Activated CD4-positive, alpha-beta T cell treated with anti-CD3 and anti-CD28 coated beads, Interleukin-2, amount 10 ng/mL, durations not matched to agents 7 days and 5 days (primary cell): ENCODE measurements at regions not wholly inside any gene's neighbourhood (a gene's known extent, or its start where the extent isn't known, plus 50 kb on each side); places are given as distances from the start of the nearest gene placed in this dataset.
"Not testable (repeated sequence)": the region's sequence is repeated elsewhere in the genome, so short reads cannot be mapped to it uniquely, and the experiment has no call there.

Experiments
- CTCF ChIA-PET: fragments of 350-600 bp; sonication (Branson Sonifier 250); formaldehyde crosslinking; loops from one replicate; lab custom pipeline; 2021; ENCODE audit warnings: antibody characterized with exemption; lab: Charles Lee
- POLR2A ChIA-PET: fragments of 350-600 bp; sonication (Branson Sonifier 250); formaldehyde crosslinking; loops from one replicate; lab custom pipeline; 2021; ENCODE audit warnings: antibody characterized with exemption; lab: Charles Lee
- DNase-seq: peaks from one replicate; pipeline ENCODE4 v3.0.0-alpha.2; 2020
- H3K27ac Mint-ChIP-seq: one replicate; pipeline ENCODE4 v1.8.0; 2021; ENCODE audit warnings: mild to moderate bottlenecking, moderate library complexity, mixed read lengths
- H3K27me3 Mint-ChIP-seq: one replicate; pipeline ENCODE4 v1.8.0; 2021; ENCODE audit warnings: mixed read lengths
- H3K36me3 Mint-ChIP-seq: one replicate; pipeline ENCODE4 v1.8.0; 2021; ENCODE audit warnings: low read depth, mixed read lengths
- H3K4me1 Mint-ChIP-seq: one replicate; pipeline ENCODE4 v1.8.0; 2021; ENCODE audit warnings: mixed read lengths
- H3K4me3 Mint-ChIP-seq: one replicate; pipeline ENCODE4 v1.8.0; 2021; ENCODE audit warnings: mild to moderate bottlenecking, moderate library complexity, mixed read lengths
- H3K9me3 Mint-ChIP-seq: one replicate; pipeline ENCODE4 v1.8.0; 2021; ENCODE audit warnings: mixed read lengths

DNA sequence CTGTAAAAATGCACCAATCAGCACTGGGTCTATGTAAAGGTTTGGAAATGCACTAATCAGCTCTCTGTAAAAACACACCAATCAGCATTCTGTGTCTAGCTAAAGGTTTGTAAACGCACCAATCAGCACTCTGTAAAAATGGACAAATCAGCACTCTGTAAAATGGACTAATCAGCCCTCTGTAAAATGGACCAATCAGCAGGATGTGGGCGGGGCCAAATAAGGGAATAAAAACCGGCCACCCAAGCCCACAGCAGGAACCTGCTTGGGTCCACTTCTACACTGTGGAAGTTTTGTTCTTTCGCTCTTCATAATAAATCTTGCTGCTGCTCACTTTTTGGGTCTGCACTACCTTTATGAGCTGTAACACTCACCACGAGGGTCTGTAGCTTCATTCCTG lies 101.0 kb downstream of the SMC2 start:
- H3K27ac Mint-ChIP-seq, POLR2A ChIA-PET, H3K4me1 Mint-ChIP-seq, H3K9me3 Mint-ChIP-seq, H3K4me3 Mint-ChIP-seq, H3K27me3 Mint-ChIP-seq, CTCF ChIA-PET, H3K36me3 Mint-ChIP-seq, DNase-seq: not testable (repeated sequence)

DNA sequence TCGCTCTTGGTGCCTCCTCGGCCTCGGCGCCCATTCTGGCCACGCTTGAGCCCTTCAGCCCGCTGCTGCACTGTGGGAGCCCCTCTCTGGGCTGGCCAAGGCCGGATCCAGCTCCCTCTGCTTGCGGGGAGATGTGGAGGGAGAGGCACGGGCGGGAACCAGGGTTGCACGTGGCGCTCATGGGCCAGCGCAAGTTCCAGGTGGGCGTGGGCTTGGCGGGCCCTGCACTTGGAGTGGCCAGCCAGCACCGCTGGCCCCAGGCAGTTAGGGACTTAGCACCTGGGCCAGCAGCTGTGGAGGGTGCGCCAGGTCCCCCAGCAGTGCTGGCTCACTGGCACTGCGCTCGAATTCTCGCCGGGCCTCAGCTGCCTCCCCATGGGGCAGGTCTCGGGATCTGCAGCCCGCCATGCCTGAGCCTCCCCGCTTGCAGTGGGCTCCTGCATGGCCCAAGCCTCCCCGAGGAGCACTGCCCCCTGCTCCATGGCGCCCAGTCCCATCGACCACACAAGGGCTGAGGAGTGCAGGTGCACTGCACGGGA lies 106.4 kb downstream of the SMC2 start:
- Mint-ChIP-seq H3K27me3 (peaks cover 2% of the 10 kb centered on the region), H3K27ac (no peak overlapping the region), H3K36me3 (no peaks in the 10 kb centered on the region), H3K4me3 (no peak overlapping the region), H3K9me3 (no peaks in the 10 kb centered on the region), H3K4me1 (no peaks in the 10 kb centered on the region)
- DNase-seq = no peak
- POLR2A ChIA-PET = no interaction called here
- CTCF ChIA-PET = no interaction called here

DNA sequence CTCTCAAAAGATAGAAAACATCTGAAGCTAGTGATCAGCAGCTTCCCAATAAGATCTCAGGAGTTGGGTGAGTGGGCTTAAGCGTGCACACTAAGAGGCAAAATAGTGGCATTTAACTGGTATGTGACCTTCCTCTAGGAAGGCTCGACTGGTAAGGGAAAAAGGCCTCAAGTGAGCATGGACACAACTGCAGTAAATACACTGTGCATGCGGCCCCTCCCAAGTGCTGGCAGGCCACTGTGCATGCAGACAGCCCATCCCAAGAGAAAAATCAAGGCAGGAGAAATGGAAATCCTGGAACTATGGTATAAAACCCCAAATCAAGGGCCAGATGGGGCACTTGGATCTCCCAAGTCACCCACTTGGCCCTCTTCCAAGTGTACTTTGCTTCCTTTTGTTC lies 112.7 kb downstream of the SMC2 start:
- Mint-ChIP-seq H3K4me3 (no peak overlapping the region), H3K4me1 (no peaks in the 10 kb centered on the region), H3K36me3 (no peaks in the 10 kb centered on the region), H3K27me3 (no peaks in the 10 kb centered on the region), H3K27ac (no peak overlapping the region), H3K9me3 (no peaks in the 10 kb centered on the region)
- CTCF ChIA-PET = no interaction called here
- POLR2A ChIA-PET = no interaction called here
- DNase-seq = no peak

DNA sequence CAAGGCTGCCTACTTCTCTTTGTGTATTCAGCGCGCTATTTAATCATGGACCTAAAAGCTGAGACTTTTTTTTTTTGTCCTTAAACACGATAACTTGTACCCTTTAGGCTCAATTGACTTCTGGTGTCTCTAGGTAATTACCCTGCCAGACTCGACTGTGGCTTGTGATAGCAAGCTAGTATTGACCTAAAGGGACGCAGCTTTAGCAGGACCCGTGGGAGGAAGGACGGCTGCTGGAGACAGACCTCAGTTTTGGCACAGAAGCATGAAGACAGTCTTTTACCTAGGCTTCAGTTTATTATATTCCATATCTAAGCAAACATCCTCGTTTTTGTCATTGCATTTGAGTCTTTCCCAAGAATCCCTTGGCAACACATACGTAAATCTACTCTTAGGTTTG lies 115.3 kb downstream of the SMC2 start:
- ChIA-PET POLR2A (no interaction called here), CTCF (no interaction called here)
- no peak for DNase-seq
- H3K9me3 Mint-ChIP-seq = no peaks in the 10 kb centered on the region
- no peak overlapping the region for H3K27ac Mint-ChIP-seq
- H3K4me3 Mint-ChIP-seq = no peak overlapping the region
- H3K36me3 Mint-ChIP-seq = no peaks in the 10 kb centered on the region
- no peaks in the 10 kb centered on the region for H3K27me3 Mint-ChIP-seq
- H3K4me1 Mint-ChIP-seq = no peaks in the 10 kb centered on the region

- POLR2A ChIA-PET = no interaction called here
- Mint-ChIP-seq H3K27me3 (no peaks in the 10 kb centered on the region), H3K9me3 (no peaks in the 10 kb centered on the region), H3K4me3 (no peak overlapping the region), H3K36me3 (no peaks in the 10 kb centered on the region), H3K27ac (no peak overlapping the region), H3K4me1 (no peaks in the 10 kb centered on the region)
- CTCF ChIA-PET = no interaction called here
- no peak for DNase-seq
Observed at GRCh38 chr9:104227108-104227507, 133.0 kb downstream of the SMC2 start.

DNA sequence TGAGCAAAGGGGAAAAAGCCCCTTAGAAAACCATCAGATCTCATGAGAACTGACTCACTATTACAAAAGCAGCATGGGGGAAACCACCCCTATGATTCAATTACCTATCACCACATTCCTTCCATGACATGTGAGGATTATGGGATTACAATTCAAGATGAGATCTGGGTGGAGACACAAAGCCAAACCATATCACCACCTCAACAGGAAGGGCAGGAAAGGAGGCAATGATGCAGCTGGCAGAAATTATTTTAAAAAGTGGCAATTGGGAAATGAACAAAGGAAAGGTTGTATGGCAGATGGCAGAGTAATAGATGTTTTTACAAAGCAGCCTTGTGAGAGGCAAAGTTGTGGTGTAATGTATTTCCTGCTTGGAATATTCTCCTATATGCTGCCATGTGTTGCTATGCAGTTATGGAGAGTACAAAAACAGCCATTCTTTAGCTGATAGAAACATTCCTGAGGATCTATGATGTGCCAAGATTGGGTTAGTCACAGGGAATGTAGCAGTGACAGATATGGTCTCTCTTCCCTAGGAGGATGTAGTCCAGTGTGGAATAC lies 138.8 kb downstream of the SMC2 start:
- Mint-ChIP-seq H3K36me3 (no peaks in the 10 kb centered on the region), H3K27ac (no peak overlapping the region), H3K27me3 (no peaks in the 10 kb centered on the region), H3K9me3 (no peaks in the 10 kb centered on the region), H3K4me1 (no peaks in the 10 kb centered on the region), H3K4me3 (no peak overlapping the region)
- ChIA-PET CTCF (no interaction called here), POLR2A (no interaction called here)
- no peak for DNase-seq

DNA sequence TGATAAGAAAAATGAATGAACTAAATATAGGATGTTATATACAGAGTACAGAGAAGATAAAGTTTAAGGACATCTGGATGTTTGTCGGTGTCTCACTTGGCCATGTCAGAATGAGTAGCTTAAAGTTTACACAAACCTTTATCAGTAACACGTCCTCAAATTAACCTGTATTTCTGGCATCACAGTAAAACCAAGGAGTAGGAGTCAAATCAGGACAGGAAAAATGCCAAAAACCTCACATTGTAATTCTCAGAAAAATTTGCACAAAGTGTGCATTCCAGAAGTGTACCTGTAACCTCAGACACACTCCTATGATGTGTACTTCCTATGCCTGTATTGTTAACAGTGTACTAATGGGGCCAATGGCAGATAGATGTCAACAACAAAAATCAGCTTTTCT lies 139.3 kb downstream of the SMC2 start:
- Mint-ChIP-seq H3K27ac (no peak overlapping the region), H3K9me3 (no peaks in the 10 kb centered on the region), H3K4me1 (no peaks in the 10 kb centered on the region), H3K27me3 (no peaks in the 10 kb centered on the region), H3K4me3 (no peak overlapping the region), H3K36me3 (no peaks in the 10 kb centered on the region)
- CTCF ChIA-PET = no interaction called here
- POLR2A ChIA-PET = no interaction called here
- DNase-seq = no peak

GRCh38 chr9:104234632-104235337 lies 140.7 kb downstream of the SMC2 start:
- not testable (repeated sequence) for H3K4me1 Mint-ChIP-seq, H3K27ac Mint-ChIP-seq

GRCh38 chr9:104235347-104236120 lies 141.4 kb downstream of the SMC2 start:
- CTCF ChIA-PET, POLR2A ChIA-PET, H3K27me3 Mint-ChIP-seq, H3K4me3 Mint-ChIP-seq, H3K4me1 Mint-ChIP-seq, DNase-seq, H3K9me3 Mint-ChIP-seq, H3K27ac Mint-ChIP-seq, H3K36me3 Mint-ChIP-seq: not testable (repeated sequence)

More at GRCh38 chr9:104234632-104235337, 140.7 kb downstream of the SMC2 start:
- H3K36me3 Mint-ChIP-seq, CTCF ChIA-PET, POLR2A ChIA-PET, DNase-seq, H3K9me3 Mint-ChIP-seq, H3K4me3 Mint-ChIP-seq, H3K27me3 Mint-ChIP-seq: not testable (repeated sequence)

- Mint-ChIP-seq H3K4me3 (no peak overlapping the region), H3K36me3 (no peaks in the 10 kb centered on the region), H3K27ac (no peak overlapping the region), H3K9me3 (peaks cover 2% of the 10 kb centered on the region), H3K4me1 (no peaks in the 10 kb centered on the region), H3K27me3 (no peaks in the 10 kb centered on the region)
- no peak for DNase-seq
- CTCF ChIA-PET = no interaction called here
- POLR2A ChIA-PET = no interaction called here
Observed at GRCh38 chr9:104238668-104239067, 144.6 kb downstream of the SMC2 start.

DNA sequence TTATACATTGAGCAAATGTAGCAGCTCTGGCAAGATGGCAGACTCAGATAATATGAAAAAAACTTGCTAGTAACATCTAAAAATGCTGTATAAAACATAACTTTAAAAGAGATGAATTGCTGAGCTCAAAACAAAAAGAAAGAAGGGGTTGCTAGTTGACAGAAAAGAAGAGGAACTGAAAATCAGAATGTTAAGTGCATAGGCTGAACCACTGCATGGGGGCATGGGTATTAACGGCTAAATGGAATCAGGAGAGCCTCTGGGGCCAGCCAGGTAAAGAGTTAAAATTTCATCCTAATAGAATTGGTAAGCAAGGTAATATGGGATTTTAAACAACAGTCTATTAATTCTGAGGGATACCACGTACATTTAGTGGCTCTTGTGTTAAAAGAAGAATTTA lies 146.8 kb downstream of the SMC2 start:
- CTCF ChIA-PET = no interaction called here
- no peaks in the 10 kb centered on the region for H3K27me3 Mint-ChIP-seq

DNA sequence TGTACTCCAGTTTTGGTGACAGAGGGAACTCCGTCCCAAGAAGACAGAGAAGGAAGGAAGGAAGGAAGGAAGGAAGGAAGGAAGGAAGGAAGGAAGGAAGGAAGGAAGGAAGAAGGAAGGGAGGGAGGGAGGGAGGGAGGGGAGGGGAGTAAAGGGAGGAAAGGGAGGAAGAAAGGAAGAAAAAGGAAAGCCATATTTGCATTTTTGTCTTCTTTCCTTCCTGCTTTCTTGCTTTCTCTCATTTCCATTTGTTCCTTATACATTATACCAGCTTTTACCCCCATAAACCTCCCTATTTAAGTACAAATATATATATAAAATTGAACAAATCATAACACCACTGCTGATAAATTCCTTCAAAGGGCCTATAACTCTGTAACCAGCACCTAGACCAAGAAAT lies 151.8 kb downstream of the SMC2 start:
- Mint-ChIP-seq H3K4me3 (no peak overlapping the region), H3K27ac (no peak overlapping the region), H3K36me3 (no peaks in the 10 kb centered on the region), H3K9me3 (peaks cover 2% of the 10 kb centered on the region), H3K4me1 (no peaks in the 10 kb centered on the region), H3K27me3 (no peaks in the 10 kb centered on the region)
- CTCF ChIA-PET = no interaction called here
- POLR2A ChIA-PET = no interaction called here
- DNase-seq = no peak

More for the DNA sequence above, 146.8 kb downstream of the SMC2 start:
- Mint-ChIP-seq H3K4me3 (no peak overlapping the region), H3K9me3 (peaks cover 2% of the 10 kb centered on the region), H3K27ac (no peak overlapping the region), H3K4me1 (no peaks in the 10 kb centered on the region), H3K36me3 (no peaks in the 10 kb centered on the region)
- POLR2A ChIA-PET = no interaction called here
- no peak for DNase-seq

- ChIA-PET POLR2A (no interaction called here), CTCF (no interaction called here)
- Mint-ChIP-seq H3K27me3 (no peaks in the 10 kb centered on the region), H3K36me3 (no peaks in the 10 kb centered on the region), H3K27ac (no peak overlapping the region), H3K4me1 (no peaks in the 10 kb centered on the region), H3K4me3 (no peak overlapping the region), H3K9me3 (peaks cover 3% of the 10 kb centered on the region)
- DNase-seq = no peak
Observed at GRCh38 chr9:104247899-104248460, 153.9 kb downstream of the SMC2 start.
